HCEC 1CT (cell line): ENCODE measurements at regions not wholly inside any gene's neighbourhood (a gene's known extent, or its start where the extent isn't known, plus 50 kb on each side); places are given as distances from the start of the nearest gene placed in this dataset.

Source experiments
- DNase-seq: peaks from one replicate; pipeline ENCODE4 v3.0.0-alpha.2; 2017

GRCh38 chr14:71363946-71364925, 457.0 kb downstream of the PCNX1 start:
- peak; percentile 52 for DNase-seq

- DNase-seq = peak; percentile 31
Observed at GRCh38 chr14:71365361-71365760, 458.1 kb downstream of the PCNX1 start.

- no peak for DNase-seq
Observed at GRCh38 chr14:71366861-71367260, 459.6 kb downstream of the PCNX1 start.

- peak; percentile 80 for DNase-seq
Observed at GRCh38 chr14:71371711-71372396, 464.6 kb downstream of the PCNX1 start.

- peak; percentile 92 for DNase-seq
Observed at GRCh38 chr14:71372411-71372838, 465.2 kb downstream of the PCNX1 start.

DNA sequence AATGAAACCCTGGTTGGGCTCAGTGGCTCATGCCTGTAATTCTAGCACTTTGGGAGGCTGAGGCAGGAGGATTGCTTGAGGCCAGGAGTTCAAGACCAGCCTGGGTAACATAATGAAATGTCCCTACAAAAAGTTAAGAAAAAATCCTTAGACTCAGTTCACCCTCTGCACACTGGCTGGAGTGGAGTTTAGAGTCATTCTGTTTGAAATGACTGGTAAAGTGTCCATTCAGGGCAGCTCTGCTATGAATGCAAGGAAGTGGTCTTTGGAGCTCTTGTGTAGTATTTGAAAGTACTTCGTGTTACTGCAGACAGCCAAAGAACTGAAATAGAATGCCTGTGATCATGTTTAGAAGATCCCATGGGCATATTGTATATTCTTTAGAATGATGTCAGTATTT, 466.5 kb downstream of the PCNX1 start:
- DNase-seq = no peak

- DNase-seq = no peak
Observed at GRCh38 chr14:71374989-71375388, 467.7 kb downstream of the PCNX1 start.

- no peak for DNase-seq
Observed at GRCh38 chr14:71377099-71377498, 469.8 kb downstream of the PCNX1 start.

- peak; percentile 67 for DNase-seq
Observed at GRCh38 chr14:71380271-71380670, 473.0 kb downstream of the PCNX1 start.

DNA sequence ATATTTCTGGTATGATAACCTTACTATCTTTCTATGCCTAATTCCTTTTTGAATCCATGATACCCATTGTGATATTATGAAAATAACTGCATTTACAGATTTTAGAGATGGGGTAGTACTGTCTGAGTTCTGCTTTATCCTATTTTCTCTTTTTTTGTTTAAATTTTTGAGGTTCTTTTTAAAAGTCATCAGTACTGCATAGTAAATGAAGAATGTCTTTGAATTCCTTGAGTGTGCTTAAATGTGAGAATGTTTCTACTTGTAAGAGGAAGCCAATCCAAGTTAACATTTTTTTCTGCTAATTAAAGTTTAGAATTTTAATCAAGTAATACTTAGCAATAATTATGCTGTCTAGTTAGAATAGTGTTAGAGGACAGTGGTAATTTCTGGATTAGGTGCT, 474.6 kb downstream of the PCNX1 start:
- no peak for DNase-seq

DNA sequence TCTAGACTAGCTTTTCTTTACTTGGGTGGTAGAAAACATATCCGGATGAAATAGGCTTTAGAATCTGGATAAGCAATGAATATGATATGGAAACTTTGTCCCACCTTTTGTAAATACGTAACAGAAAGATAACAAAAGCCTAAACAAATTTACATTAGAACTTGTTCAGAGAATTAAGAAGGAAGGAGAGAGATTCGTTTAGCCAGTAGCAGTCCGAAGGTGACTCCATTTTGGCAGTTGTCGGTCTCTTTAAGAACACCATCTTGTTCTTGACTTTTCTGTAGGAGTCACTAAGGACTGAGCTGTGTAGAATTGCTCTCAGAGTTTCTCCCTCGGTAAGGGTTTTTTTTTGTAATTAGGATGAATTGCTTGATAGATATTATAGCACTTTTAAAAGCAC, 475.1 kb downstream of the PCNX1 start:
- no peak for DNase-seq

GRCh38 chr14:71383510-71383909, 476.3 kb downstream of the PCNX1 start:
- no peak for DNase-seq

DNA sequence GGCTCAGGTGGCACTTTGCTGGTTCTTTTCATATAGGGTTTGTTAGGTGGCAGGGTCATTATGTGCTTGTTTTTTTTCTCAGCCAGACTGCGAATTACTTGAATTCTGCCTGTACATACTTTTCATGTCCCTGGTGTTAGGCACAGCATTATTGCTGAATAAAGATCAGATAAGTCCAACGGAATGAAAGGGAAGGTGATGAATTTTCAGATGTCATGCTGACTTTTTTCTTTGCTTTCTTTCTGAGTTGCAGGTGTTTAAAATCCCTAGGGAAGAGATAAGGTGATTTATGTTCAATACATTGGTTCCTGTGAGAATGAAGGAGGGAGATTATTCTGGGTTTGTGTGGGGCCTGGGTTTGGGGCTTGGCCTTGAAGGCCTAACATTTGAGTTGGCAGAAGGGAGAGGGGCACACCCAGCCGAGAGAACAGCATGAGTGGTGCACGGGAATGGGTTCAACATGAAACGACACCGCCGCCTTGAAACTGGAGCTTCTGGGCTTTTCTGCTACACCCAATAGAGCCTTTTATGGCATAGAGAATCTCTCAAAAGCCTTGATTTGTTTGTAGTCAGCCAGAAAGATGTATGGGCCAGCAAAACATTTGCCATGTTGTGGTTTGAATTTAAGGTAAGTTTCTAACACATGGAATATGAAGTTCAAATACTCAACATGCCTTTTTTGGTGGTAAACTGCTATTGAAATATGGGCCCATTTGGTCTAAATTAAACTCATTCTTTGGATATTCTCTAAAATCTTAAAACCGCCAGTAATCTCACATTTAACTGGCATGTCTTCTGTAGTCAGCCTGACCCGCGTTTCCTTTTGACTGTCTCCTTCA, 477.0 kb downstream of the PCNX1 start:
- no peak for DNase-seq

- DNase-seq = no peak
Observed at GRCh38 chr14:71387753-71388152, 480.5 kb downstream of the PCNX1 start.

DNA sequence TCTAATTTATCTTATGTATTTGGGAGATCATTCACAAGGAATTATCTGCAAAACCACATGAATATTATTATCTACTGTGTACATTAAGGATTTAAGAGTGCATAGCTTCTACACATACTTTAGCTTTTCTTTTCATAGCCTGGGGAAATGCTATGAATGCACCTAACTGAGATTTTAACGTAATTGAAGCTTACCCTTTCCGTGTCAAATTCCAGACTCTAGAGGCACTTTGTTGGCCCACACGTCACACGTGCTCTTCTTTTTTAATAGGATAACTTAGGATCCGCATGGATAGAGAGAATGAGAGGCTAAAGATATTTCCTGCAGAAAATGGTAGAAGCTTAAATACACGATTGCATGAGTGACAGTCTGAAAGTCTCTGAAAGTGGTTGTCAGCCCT, 481.1 kb downstream of the PCNX1 start:
- DNase-seq = no peak

GRCh38 chr14:71388862-71389261, 481.6 kb downstream of the PCNX1 start:
- no peak for DNase-seq

DNA sequence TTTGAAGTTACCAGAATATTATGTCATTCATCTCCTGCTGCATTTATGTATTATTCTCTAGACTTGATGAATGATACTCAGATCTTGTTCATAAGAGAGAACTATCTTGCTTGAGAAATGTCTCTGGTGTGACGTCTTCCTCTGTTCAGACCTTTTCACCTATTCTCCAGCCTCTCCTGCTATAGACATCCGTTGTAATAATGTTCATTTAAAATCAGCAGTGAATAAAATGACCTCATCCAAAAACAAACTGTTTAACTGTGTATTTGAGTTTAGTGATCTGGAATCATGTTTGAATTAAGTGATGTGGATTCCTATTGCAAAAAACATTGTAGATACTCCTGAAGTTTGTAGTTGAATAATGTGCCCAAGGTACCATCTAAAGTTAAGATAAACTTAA, 487.1 kb downstream of the PCNX1 start:
- no peak for DNase-seq

GRCh38 chr14:71395151-71395604, 487.9 kb downstream of the PCNX1 start:
- DNase-seq = peak; percentile 27

DNA sequence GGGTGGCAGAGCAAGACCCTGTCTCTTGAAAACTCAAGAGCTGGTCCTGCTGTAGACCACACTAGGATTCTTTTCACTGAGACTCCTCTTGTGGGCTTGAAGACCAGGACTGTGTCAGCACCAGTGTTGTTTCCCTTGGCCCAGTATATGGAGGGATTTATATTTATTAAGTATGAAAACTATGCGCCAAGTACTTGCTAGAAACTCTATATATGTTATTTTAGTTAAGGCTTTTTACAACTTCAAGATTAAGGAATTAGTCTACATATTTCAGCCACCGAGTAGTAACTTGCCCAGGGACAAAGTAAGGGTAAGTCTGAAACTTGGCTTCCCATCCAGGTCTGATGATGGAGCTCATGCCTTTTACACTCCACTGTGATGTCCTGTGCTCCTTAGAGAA, 488.4 kb downstream of the PCNX1 start:
- no peak for DNase-seq

- no peak for DNase-seq
Observed at GRCh38 chr14:71396050-71396677, 488.9 kb downstream of the PCNX1 start.

- no peak for DNase-seq
Observed at GRCh38 chr14:71397371-71397770, 490.1 kb downstream of the PCNX1 start.

- no peak for DNase-seq
Observed at GRCh38 chr14:71398450-71398849, 491.2 kb downstream of the PCNX1 start.
